K562 (cell line): ENCODE measurements at regions not wholly inside any gene's neighbourhood (a gene's known extent, or its start where the extent isn't known, plus 50 kb on each side); places are given as distances from the start of the nearest gene placed in this dataset.

Experiments used
- ATAC-seq: fragments of 200-7000 bp; cut with Tn5 transposase; 3 replicates; pipeline ENCODE4 v1.9.1; 2020; ENCODE audit warnings: moderate library complexity
- BruUV-seq: library from RNA; stranded (reverse); fragments of 400-500 nt; replicated peaks from 2 replicates; lab custom pipeline; 2021; lab: Mats Ljungman, UMichigan
- CTCF ChIA-PET: fragments of 300-600 bp; formaldehyde crosslinking; extraction: SDS; loops from one replicate; lab custom pipeline; 2021; ENCODE audit warnings: low intra/inter-chr PET ratio; lab: Yijun Ruan, JAX
- POLR2A ChIA-PET: fragments of 300-600, 350-650 bp; sonication (Branson Sonifier 250); formaldehyde crosslinking; extraction: SDS; loops from one replicate; lab custom pipeline; 2021; ENCODE audit warnings: antibody characterized with exemption, inconsistent platforms; lab: Yijun Ruan, JAX
- DNase-seq, 4 experiments: peaks; one replicate each; pipeline versions ENCODE4 v3.0.0 to v3.0.0-alpha.2; 2011 to 2018; ENCODE audit warnings: low spot score in 3 of 4, mixed read lengths in 3 of 4; ENCODE audit errors: extremely low read depth in 1 of 4
- FAIRE-seq: peaks from 2 replicates; lab custom pipeline; 2011; peaks lifted over from hg19 to GRCh38; lab: Jason Lieb, UNC
- H2AFZ ChIP-seq: 2 replicates; pipeline ENCODE4 v1.6.0; 2011; ENCODE audit warnings: low read depth, low read length, control low read depth, inconsistent platforms
- H3K27ac ChIP-seq: fragments of 200-600 bp; 3 replicates; pipeline ENCODE4 v1.8.0; 2011; ENCODE audit warnings: low read depth, mild to moderate bottlenecking, control low read depth, inconsistent platforms, low read length, moderate library complexity, mixed read lengths; ENCODE audit errors: extremely low read depth
- H3K27me3 ChIP-seq, 2 experiments: fragments of 300-600 bp in 1 of 2; 2 replicates in 1 of 2; 3 replicates in 1 of 2; pipeline versions ENCODE4 v1.6.0 to v1.8.0; 2011; ENCODE audit warnings: inconsistent platforms in 2 of 2, low read length in 2 of 2, mild to moderate bottlenecking in 1 of 2, mixed read lengths in 1 of 2, moderate library complexity in 1 of 2; ENCODE audit not compliant: control insufficient read depth in 2 of 2, insufficient read depth in 2 of 2
- H3K36me3 ChIP-seq: fragments of 300-600 bp; 3 replicates; pipeline ENCODE4 v1.8.0; 2011; ENCODE audit warnings: mild to moderate bottlenecking, low read length, inconsistent platforms; ENCODE audit not compliant: control insufficient read depth, insufficient read depth
- H3K4me1 ChIP-seq, 2 experiments: fragments of 200-600 bp in 1 of 2; replicated peaks in 1 of 2; 2 replicates in 1 of 2; 3 replicates in 1 of 2; pipeline versions ENCODE4 v1.5.1 to v1.8.0; 2011; ENCODE audit warnings: inconsistent platforms in 2 of 2, low read length in 2 of 2, mild to moderate bottlenecking in 1 of 2, mixed read lengths in 1 of 2, moderate library complexity in 1 of 2; ENCODE audit not compliant: control insufficient read depth in 2 of 2, insufficient read depth in 2 of 2
- H3K4me2 ChIP-seq: 2 replicates; pipeline ENCODE4 v1.6.1; 2011; ENCODE audit warnings: low read length, control low read depth, inconsistent platforms, mixed read lengths; ENCODE audit not compliant: insufficient read depth
- H3K4me3 ChIP-seq: fragments of 200-600 bp; sonication (generic), shearing (Covaris generic); 2 replicates; pipeline ENCODE4 v1.5.1; 2016; ENCODE audit warnings: control low read depth, inconsistent platforms
- H3K79me2 ChIP-seq: fragments of 200-600 bp; 3 replicates; pipeline ENCODE4 v1.8.0; 2011; ENCODE audit warnings: low read length, inconsistent platforms; ENCODE audit not compliant: control insufficient read depth, insufficient read depth
- H3K9ac ChIP-seq, 2 experiments: 2 replicates each; pipeline versions ENCODE4 v1.6.0 to v1.6.1; 2011; ENCODE audit warnings: low read depth in 2 of 2, low read length in 2 of 2, control low read depth in 1 of 2, inconsistent platforms in 1 of 2, mild to moderate bottlenecking in 1 of 2, mixed read lengths in 1 of 2; ENCODE audit not compliant: insufficient read depth in 1 of 2
- H3K9me1 ChIP-seq: one replicate; pipeline ENCODE4 v1.6.0; 2011; ENCODE audit warnings: inconsistent platforms, mild to moderate bottlenecking, low read length, moderate library complexity; ENCODE audit not compliant: control insufficient read depth, insufficient read depth
- H3K9me3 ChIP-seq: replicated peaks from 2 replicates; pipeline ENCODE4 v1.5.1; 2011; ENCODE audit warnings: low read depth, low read length, inconsistent platforms; ENCODE audit not compliant: control insufficient read depth, insufficient read depth
- H4K20me1 ChIP-seq: replicated peaks from 2 replicates; pipeline ENCODE4 v1.6.1; 2011; ENCODE audit warnings: low read length, inconsistent platforms, mixed read lengths; ENCODE audit not compliant: control insufficient read depth, insufficient read depth
- FOXK1 ChIP-seq: sonication (generic); formaldehyde crosslinking; IDR thresholded peaks from 2 replicates; pipeline ENCODE4 v1.8.0; 2022; ENCODE audit warnings: missing genetic modification reagents, mild to moderate bottlenecking, borderline replicate concordance
- NFIC ChIP-seq: fragments of 450-650 bp; IDR thresholded peaks from 2 replicates; pipeline ENCODE4 v1.6.1; 2017; ENCODE audit warnings: mild to moderate bottlenecking, inconsistent platforms
- ZNF347 ChIP-seq: fragments of 450-650 bp; formaldehyde crosslinking; IDR thresholded peaks from 2 replicates; pipeline ENCODE4 v1.4.0; 2020; ENCODE audit warnings: low read depth, mild to moderate bottlenecking, moderate library complexity
- WGBS: fragments of 100-300 bp; shearing (Covaris generic); methylation state at CpG from one replicate; pipeline ENCODE4 v1.1.6; 2016; ENCODE audit warnings: low coverage, mixed read lengths; ENCODE audit not compliant: insufficient coverage; ENCODE audit errors: missing lambda C conversion rate; 5-methylcytosine and 5-hydroxymethylcytosine counted together
- in situ Hi-C: fragments of 300-500 bp; cut with MboI; formaldehyde crosslinking; loops from 4 replicates; pipeline ENCODE4 v1.15.0; 2018; ENCODE audit warnings: inconsistent platforms, mixed read lengths
- intact Hi-C: fragments of 100-400 bp; cut with micrococcal nuclease; formaldehyde crosslinking; loops from 2 replicates; pipeline ENCODE4 v1.14.2; 2022
- TF ChIP-seq, protein P1 (sequence below), 2 experiments: fragments of 450-650 bp; formaldehyde crosslinking in 1 of 2; IDR thresholded peaks; 2 replicates each; pipeline versions ENCODE4 v1.4.0 to v1.6.1; 2014 to 2020; ENCODE audit warnings: mild to moderate bottlenecking in 2 of 2, borderline replicate concordance in 1 of 2, low read depth in 1 of 2

DNA sequence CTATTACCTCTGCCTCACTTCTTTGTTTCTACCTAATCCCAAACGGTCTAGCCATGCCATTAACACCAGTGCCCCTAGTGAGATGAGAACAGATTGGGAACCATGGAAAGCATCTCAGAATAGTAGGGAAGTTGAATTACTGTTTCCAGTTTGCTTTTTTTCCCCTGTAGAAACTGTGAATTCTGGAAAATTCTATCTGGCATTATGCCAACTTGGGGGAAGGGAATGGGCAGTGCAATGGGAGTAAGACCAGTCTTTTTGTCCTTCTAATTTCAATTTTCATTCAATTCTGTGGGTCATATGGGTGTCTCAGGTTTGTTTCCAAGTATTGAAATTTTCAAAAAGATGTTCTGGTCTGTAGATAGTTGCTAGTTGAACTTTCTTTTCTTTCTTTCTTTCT is 1666.1 kb downstream of the SLITRK1 start:
- 0% methylated on average over 1 of the region's 1 CpG for WGBS
- Histone ChIP-seq H3K36me3 (no peaks in the 10 kb centered on the region), H3K9ac (no peak overlapping the region), H3K4me1 (no peaks in the 10 kb centered on the region), H3K79me2 (no peaks in the 10 kb centered on the region), H3K9me1 (no peaks in the 10 kb centered on the region), H3K4me3 (no peak overlapping the region), H3K27me3 (no peaks in the 10 kb centered on the region), H4K20me1 (no peaks in the 10 kb centered on the region), H3K4me2 (no peak overlapping the region), H2AFZ (no peak overlapping the region)
- ATAC-seq: no peak
- intact Hi-C loops: no loop called here
- in situ Hi-C loops: no loop called here
- no peak for DNase-seq
- BruUV-seq: no TSS peak
- CTCF ChIA-PET: interaction anchor here (0.6 kb wide), 1 partner anchor 571 kb away, joined by 3 read pairs; no protein-coding TSS in a partner anchor
- TF ChIP-seq ZNF347 (no peak), FOXK1 (CRISPR knock-in tag) (no peak), NFIC (peak; percentile 64)
- TF ChIP-seq, protein P1, sequence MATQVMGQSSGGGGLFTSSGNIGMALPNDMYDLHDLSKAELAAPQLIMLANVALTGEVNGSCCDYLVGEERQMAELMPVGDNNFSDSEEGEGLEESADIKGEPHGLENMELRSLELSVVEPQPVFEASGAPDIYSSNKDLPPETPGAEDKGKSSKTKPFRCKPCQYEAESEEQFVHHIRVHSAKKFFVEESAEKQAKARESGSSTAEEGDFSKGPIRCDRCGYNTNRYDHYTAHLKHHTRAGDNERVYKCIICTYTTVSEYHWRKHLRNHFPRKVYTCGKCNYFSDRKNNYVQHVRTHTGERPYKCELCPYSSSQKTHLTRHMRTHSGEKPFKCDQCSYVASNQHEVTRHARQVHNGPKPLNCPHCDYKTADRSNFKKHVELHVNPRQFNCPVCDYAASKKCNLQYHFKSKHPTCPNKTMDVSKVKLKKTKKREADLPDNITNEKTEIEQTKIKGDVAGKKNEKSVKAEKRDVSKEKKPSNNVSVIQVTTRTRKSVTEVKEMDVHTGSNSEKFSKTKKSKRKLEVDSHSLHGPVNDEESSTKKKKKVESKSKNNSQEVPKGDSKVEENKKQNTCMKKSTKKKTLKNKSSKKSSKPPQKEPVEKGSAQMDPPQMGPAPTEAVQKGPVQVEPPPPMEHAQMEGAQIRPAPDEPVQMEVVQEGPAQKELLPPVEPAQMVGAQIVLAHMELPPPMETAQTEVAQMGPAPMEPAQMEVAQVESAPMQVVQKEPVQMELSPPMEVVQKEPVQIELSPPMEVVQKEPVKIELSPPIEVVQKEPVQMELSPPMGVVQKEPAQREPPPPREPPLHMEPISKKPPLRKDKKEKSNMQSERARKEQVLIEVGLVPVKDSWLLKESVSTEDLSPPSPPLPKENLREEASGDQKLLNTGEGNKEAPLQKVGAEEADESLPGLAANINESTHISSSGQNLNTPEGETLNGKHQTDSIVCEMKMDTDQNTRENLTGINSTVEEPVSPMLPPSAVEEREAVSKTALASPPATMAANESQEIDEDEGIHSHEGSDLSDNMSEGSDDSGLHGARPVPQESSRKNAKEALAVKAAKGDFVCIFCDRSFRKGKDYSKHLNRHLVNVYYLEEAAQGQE (IDR thresholded peaks at IDR 0.05; ENCODE audit: borderline replicate concordance): no peak
- TF ChIP-seq, protein P1 (CRISPR knock-in tag; IDR thresholded peaks at IDR 0.05; ENCODE audit: low read depth): no peak
- TF ChIP-seq, all 486 proteins: peak for 1
- POLR2A ChIA-PET: no interaction called here
- Histone ChIP-seq H3K9me3 (no peaks in the 10 kb centered on the region), H3K27ac (no peak overlapping the region)
- FAIRE-seq: no peak
